GM23338 (cell line): ENCODE measurements at regions not wholly inside any gene's neighbourhood (a gene's known extent, or its start where the extent isn't known, plus 50 kb on each side); places are given as distances from the start of the nearest gene placed in this dataset. TPM values are rescaled to one million over a fixed set of nuclear protein-coding genes. Genes with fewer than 3 reads are reported as not detected.

Experiments used
- small RNA-seq: library from RNA; depleted of rRNA; stranded (forward); fragments of <200 nt; gene quantifications from one replicate; pipeline ENCODE3, GENCODE V24; 2014; ENCODE audit warnings: low replicate concordance

Small RNA genes in the stretch of these regions (small RNA-seq; reads per million reads assigned to genes)
- not detected for gene AL109941.1
